A172 (cell line): ENCODE measurements at regions not wholly inside any gene's neighbourhood (a gene's known extent, or its start where the extent isn't known, plus 50 kb on each side); places are given as distances from the start of the nearest gene placed in this dataset.

ENCODE experiments used
- DNase-seq: peaks from one replicate; pipeline ENCODE4 v3.0.0-alpha.2; 2015; ENCODE audit warnings: low spot score

DNA sequence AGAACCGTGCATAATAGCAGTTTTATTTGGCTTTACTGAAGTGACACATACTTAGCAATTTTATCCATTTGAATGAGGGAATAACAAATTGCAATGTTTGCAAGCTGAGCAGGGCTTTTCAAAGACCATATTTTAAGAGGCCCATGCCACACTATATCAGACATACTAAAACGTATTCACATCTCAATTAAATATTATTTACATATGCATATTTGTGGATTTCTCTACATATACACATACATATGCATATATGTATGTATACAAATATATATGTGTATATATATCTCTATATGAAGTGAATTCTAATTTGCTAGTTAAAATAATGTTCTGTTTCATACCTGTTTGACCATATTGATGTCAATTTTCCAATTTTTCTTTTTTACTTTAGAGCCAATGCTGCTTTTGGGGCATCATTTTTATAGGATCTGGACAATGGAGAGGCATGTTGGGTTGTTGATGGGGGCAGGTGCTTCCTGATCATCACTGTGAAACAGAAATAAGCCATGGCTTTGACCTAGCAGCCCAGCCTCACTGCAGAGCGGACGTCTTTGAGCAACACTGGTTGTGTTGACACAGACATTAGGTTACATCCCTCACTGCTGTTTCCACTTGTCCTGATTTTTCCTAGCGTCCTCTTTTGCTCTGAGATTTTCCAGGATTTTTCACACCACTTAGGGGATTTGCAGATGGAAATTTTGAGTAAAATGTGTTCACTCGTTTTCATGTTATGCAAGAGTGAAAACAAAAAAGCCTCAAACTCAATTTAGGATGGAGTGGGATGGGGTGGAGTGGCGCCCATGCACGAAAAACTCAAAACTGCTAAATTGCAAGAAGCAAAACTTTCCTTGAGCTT lies 56.9 kb downstream of the RDH14 start:
- no peak for DNase-seq

DNA sequence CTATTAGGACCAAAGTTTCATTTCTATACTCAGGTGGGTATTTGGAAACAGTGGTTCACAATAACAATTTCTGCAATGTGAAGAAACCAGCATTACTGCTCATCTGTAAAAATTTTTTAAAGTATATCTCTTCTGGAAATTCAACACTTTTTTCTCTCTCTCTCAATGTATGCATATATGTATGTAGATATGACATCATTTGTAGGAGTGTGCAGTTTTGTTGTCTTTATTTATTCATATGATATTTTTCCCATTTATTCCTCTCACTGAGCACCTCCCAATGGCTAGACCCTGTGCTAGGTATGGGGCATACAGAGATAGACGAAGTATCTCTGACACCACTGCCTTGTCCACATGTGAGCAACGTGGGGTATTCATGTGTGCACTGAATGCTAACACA lies 58.3 kb downstream of the RDH14 start:
- DNase-seq = no peak

DNA sequence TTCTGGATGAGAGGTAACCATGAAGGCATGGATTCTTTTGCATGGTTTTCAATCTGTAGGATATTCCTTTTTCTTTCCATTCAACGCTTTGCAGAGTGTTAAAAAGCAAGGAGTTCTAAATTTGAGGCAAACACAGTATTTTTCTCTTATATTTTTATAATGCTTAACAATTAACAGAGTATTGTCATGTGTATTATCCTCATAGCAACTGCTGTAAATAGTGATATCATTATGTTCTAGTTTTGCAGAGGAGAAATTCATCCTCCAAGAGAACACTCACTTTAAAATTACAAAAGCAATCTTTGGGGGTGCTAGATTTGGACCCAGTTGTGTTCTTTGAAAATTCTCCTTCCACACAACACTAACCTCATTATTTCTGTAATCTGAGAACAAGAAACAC lies 58.7 kb downstream of the RDH14 start:
- no peak for DNase-seq

DNA sequence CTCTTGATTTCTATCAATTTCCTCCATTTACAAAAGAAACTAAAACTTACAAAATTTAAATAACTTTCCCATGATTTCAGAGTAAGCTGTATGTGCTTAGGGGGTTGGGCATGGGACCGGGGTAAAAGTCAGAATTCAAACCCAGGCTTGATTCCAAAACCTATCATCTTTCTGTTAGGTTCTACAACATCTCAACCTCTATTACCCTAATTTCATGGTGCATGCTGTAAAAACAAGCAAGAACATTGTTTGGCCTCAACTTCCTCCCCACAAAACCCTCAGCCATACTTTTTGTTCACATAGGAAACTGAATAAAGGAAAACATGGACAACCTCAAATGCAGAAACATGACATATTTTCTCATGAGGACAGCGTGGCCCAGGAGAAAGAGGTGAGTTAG lies 59.3 kb downstream of the RDH14 start:
- no peak for DNase-seq

DNA sequence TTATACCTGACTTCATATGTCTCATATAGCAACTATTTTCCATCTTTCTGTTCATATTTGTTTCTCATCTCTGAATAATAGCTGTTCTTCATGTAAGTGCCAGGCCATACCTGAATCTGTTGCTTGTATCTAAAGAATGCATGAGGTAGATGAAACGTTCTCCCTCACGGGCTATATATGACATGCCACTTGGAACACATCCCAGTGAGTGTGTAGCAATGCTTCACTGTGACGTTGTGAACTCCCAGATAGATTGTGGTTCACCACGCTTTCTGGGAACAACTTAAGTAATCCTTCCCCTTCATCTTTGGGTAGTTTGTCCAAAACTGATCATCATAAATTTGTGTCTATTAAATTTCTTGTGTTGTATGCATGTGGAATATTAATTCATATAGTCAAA lies 60.1 kb downstream of the RDH14 start:
- no peak for DNase-seq

DNA sequence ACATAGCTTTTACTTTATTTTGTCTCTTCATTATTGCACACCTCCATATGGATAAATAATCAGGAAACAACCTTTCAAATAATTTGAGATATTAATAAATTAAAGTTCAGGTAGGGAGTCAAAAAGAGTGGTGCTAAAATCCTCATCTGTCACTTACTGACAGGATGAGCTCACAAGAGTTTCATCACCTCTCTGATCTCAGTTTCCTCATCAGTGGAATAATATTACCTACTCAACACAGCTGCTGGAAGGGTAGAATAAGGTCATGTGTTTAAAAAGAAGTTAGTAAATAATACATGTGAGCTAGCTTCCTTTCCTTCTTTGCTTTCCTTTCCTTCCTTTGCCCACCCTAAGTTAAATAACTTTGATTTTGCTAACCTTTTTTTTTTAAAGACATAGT lies 61.9 kb downstream of the RDH14 start:
- no peak for DNase-seq

DNA sequence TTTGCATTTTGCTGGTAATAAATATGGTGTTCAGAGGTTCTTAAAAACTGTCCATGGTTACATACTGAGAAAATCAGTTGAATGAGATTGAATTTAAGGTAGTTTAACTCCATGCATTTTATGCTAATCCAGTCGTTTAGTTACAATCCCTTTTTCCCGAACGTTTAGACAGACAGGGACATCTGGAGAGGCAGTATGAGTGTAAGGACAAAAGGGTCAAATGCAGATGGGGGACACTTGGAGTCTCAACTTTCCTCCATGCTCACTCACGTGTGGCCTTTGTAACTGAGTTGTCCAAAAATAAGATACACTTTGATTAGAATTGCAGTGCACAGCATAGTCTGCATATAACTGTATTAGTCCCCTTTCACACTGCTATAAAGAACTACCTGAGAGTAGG lies 63.9 kb downstream of the RDH14 start:
- DNase-seq = no peak

DNA sequence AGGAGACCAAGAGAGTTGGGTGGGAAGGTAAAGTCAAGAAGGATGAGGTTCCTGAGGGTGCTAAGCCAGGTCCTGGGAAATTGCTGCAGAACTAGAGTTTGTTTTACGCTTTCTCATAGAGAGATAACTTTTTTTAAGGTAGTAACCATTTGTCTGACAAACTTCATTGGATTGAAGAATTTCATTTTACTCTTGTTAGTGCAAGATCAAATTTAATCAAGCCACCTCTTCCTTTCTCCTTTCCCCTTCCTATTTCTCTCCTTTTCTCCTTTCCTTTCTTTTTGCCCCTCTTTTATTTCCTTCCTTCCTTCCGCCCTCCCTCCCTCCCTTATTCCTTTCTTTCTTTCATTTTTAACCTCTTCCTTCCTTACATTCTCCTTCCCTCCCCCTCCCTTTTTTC lies 65.4 kb downstream of the RDH14 start:
- no peak for DNase-seq

DNA sequence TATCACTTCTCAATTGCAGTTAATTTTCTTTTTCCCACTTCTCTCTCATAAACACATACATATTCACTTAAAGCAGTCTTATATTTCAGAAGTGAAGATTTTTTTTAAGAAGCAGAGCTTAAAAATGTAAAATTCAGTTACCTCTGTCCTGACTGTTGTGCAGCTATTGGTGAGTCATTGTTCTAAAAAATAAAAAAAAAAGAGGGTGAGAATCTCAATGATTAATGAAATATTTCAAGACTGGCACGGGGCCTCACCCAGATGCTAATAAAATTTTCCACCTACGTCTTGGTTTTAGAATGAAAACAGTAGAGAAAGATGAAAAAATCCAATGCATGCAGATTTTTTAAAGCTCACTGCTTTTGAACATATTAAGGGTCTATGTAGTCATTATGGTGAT lies 67.7 kb downstream of the RDH14 start:
- DNase-seq = no peak

DNA sequence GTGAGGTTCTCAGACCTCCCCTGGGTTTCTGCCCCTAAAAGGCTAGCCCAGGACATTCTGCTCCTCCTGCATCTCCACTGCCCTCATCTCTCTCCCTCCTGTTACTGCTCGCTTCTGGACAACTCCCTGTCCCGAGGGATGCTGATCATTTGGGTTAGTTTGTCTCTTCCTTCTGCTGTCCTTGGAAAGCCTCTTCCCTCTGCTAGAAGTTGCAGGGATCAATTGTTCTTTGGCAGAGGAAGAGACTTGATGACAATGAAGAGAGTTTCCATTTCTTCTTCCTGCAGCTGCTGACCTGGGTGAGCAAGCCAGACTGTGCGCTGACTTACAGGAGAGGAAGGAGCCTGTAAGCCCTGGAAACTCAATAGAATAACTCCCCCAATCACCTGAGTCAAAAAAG lies 68.9 kb downstream of the RDH14 start:
- no peak for DNase-seq

DNA sequence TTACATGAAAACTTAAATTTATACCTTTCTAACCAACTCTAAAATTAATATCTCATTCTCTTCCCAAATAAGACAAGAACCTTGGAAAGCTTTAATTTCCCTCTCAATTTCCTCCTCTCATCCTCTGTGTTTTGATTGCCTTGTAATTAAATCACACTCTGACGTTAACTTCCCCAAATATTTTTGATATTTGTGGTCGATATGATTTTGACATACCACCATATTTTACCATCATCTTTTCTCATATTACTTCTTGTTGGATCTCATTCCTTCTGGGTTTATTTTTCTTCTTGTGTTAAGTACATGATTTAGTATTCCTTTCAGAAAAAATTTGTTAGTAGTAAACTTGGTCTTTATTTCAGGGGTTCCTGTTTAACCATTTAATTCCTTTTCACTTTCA lies 69.6 kb downstream of the RDH14 start:
- DNase-seq = no peak

DNA sequence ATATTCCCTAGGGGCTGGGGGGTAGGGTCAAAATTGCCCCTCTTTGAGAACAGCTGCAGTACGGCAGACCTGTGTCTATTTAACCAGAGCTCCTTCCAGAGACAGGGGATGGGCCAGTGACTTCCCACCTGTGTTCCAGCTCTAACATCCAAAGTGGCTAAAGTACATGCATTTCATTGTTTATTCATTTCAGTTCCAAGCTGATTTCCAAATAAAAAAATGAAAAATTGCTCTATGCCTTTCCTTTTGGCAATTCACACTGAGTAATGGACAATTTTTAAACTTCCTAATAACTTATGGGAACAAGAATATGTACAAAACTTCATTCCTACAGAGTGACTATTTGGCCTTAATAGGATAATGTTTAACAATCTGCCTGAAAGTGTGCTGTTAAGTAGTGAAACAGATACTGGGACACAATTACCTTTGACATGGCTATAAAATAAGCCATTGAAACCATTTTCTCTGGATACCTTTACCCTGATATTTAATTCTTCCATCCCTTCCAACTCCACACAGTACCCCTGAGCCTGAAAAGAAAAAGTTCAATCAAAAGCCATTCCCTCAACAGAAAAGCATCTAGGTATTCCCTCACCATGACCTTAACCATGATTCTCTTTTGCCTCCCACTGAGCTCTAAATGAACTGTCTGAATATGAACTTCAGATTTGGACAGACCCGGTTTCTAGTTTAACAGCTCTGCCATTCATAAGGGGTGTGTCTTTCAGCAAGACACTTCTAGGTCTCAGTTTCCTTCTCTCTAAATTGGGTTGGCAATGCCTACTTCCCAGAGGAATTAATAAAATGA lies 73.1 kb downstream of the RDH14 start:
- DNase-seq = no peak

DNA sequence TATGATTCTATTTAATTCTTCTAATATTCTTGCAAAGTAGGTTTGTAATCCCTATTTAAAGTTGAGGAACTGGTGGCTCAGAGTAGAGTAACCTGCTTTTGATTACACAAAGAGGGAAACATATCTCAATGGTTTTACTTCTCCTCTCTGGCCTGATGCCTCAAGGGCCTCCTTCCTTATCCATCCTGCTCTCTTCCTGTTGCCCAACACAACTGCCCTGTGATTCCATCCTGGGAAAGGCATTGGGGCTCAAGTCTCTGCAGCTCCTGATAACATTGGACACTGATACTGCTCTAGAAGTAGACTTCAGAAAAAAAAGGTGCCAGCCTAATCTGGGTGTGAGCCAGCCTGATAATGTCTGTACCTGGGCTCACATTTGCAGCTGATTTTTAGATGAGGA lies 75.8 kb downstream of the RDH14 start:
- no peak for DNase-seq

DNA sequence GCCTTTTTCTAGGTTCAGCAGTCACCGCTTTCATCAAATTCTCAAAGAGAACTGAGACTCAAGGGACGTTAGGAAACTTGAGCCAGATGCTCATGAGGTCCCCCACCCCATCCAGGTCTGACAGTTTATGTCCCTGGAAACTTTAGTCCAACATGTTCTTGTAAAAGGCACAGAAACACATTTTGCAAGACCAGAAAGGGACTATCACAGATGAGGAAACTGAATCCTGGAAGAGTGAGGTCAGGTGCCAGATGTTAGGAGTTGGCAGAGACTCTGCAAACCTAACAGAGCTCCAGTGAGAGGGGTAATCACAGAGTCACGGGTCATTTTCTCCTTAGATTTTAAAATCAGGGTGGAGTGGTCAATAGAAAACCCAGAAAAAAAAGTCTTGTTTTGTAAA lies 76.6 kb downstream of the RDH14 start:
- no peak for DNase-seq

DNA sequence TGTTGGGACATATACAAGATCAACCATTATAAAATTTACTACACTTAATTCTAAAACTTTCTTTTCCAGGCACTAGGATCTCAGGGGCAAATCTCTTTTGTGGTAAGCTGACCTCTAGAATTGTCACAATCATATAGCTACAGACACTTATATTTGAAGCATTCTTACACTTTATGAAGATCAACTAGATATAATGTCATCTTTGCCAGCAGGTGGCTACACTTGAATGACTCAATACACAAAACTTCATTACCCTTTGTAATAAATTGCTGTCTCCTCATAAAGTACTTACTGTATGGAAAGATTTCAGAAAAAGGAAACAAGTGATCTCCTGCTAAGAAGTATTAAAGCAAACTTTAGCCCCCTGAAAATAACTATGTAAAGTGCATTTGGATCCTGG lies 77.8 kb downstream of the RDH14 start:
- DNase-seq = peak; percentile 49

DNA sequence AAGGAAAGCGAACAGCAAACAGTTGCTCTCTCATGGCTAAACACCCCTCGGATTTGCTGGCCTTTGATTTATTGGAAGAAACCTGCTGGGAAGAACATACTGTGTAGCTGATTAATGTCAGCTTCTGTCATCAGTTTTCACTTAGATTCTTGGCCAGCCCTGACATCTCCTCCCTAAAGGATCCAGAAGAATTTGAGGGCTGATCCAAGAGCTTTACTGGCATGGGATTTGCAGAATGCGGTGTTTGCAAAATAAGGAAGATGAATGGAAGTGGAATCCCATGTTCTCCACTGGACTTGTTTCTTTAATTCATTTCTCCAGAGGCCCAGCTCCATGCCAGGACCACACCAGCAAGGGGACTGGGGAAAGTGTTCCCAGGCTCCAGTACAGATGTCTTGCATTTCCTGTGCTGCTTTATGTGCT lies 80.5 kb downstream of the RDH14 start:
- peak; percentile 29 for DNase-seq

DNA sequence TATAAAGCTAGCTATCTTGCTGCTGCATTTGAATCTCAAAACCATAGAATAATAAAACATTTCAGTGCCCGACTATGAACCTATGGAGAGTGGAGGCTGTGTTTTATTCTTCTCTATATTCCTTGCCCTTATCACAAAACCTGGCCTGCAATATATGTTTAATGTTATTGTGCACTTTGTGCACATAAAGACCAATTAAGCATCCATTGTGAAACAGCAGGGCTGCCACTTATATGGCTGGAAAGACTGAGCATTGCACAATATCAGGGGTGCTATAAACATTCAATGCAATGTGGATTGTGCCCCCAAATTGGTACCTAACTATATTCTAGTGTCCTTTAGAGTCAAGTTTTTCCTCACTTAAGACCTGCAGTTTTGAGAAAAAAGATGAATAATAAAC lies 83.2 kb downstream of the RDH14 start:
- no peak for DNase-seq

DNA sequence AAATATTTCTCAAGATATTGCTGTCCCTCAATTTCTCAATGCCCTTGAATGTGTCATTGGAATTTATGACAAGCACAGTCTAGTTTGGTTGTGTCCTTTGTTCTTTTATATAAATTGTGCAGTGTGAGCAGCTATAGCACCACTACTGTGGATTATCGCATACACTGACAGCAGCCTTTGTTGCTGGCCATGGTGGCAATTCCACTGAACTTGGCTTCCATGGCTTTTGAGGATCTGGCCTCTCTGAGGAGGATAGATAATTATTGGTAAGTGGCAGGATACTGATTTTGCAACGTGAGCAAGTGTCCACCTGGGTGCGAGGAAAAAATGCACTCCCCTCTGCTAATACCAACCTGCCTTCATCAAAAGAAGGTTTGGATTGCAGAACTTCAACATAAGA lies 84.0 kb downstream of the RDH14 start:
- DNase-seq = no peak

DNA sequence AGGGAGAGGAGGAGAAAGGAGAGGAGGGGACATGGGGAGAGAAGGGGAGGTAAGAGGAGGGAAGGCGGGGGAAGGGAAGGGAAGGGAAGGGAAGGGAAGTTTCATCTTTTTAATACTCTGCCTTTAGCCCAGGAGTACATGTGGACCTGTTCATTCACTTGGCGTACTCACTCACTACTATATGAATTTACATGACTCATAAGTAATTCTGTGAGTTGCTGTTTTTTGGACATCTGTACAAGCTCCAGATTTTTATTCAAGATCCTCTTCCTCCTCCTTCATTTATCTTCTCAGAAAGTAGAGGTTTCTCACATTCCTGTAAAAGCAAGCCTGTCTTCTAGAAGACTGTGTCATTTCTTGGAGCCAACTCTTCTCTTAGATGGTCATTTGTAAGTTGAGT lies 84.6 kb downstream of the RDH14 start:
- no peak for DNase-seq

DNA sequence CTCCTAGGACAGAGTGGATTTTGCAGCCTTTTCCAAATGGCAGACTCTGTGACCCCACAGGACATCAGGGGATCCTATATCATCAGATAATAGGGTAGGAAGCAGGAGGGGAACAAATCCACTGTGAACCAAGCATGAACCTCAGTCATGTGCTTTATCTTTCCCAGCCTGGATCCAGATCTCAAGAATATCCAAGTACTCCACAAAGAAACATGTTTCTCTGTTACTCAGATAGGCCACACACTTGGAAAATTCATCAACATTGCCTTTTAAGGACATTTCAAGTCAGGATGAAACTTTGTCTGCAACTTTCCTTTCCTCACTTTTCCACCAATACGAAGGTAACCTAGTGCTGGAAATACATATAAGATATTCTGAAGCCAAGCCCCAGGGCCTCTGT lies 85.8 kb downstream of the RDH14 start:
- no peak for DNase-seq

DNA sequence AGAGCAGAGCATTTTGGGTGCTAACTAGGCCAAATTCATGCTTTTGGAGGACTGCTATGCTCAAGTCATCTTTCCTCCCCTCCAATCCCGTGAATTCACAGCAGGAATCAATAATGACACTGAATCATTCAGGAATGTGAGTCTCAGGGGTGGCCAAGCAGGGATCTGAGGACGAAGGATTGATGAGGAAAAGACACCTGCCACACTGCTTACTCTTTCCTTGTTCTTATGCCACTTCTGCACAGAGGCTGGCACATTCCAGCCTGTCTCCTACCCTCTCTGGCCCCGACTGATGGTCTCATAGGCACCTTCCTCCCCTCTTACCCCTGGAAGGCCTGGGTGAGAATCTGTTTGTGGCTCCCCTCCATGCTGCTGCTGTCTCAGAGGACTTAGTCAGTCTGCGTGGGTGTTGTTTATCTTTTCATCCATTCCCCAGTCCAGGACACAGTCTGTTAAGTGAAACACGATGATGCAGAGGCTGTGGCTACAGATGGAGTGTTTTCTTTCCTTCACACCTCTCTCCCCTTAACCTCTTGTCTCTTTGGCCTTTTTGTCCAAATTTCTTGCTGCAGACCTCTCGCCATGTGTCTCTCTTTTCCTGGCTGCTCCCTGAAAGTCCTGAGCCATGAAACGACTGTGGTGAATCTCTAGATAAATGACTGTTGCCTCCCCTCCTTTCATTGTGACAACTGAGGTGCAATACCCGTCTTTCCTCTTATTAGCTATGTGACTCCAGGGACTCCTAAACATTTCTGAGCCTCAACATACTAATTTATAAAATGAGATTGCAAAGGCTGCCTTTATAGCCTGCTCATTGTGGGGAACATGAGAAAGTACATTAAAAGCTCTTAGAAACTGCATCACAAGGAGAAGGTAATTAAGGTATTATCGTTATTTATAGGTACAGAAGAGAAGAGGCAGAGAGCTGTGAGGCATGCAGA lies 86.9 kb downstream of the RDH14 start:
- DNase-seq = peak; percentile 45

DNA sequence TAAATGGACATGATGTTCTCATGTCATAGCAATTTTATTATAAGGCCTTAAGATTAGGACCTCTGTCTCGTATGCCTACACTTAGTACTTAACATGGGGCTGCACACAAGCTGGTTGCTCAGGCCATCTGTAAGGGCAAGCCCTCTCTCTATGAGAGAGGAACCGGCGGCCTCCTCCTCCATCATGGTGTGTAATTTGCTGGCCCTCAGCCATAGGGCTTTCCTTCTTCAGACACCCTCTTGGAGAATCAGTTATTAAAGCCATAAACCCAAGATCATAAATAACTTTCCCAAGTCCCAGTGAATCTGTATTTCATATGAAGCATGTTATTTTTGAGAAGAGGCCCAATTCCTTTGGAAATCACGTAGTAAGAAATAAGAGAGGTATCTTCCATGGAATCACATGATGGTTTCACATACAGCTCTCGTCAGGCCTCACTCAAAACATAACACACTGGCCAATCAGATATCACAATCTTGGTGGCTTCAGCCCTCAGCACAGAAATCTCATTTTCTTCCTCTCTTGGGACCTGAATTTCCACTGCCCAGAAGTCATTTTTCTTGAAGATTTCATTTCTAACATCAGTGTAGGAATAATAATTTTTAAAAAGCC lies 92.6 kb downstream of the RDH14 start:
- no peak for DNase-seq
